H9 (cell line): ENCODE measurements at regions not wholly inside any gene's neighbourhood (a gene's known extent, or its start where the extent isn't known, plus 50 kb on each side); places are given as distances from the start of the nearest gene placed in this dataset.

Experiments
- DNase-seq: peaks from one replicate; pipeline ENCODE4 v3.0.0-alpha.2; 2017
- H2AFZ ChIP-seq: one replicate; pipeline ENCODE4 v1.6.1; 2013; ENCODE audit warnings: mild to moderate bottlenecking, low read length, control low read depth, moderate library complexity
- H2AK5ac ChIP-seq: 2 replicates; pipeline ENCODE4 v1.6.1; 2013; ENCODE audit warnings: low read length, control low read depth, mixed read lengths; ENCODE audit not compliant: insufficient read length
- H2BK120ac ChIP-seq: one replicate; pipeline ENCODE4 v1.6.1; 2013; ENCODE audit warnings: low read depth, mild to moderate bottlenecking, low read length, control low read depth, inconsistent platforms; ENCODE audit not compliant: poor library complexity, severe bottlenecking
- H2BK12ac ChIP-seq: 2 replicates; pipeline ENCODE4 v1.6.1; 2013; ENCODE audit warnings: low read length, control low read depth, mixed read lengths, low read depth; ENCODE audit not compliant: insufficient read length
- H2BK15ac ChIP-seq: 2 replicates; pipeline ENCODE4 v1.6.1; 2013; ENCODE audit warnings: low read depth, low read length, control low read depth
- H2BK20ac ChIP-seq: one replicate; pipeline ENCODE4 v1.6.1; 2013; ENCODE audit warnings: low read depth, mild to moderate bottlenecking, low read length, control low read depth, inconsistent platforms; ENCODE audit not compliant: poor library complexity, severe bottlenecking
- H2BK5ac ChIP-seq: 2 replicates; pipeline ENCODE4 v1.6.1; 2013; ENCODE audit warnings: low read length, control low read depth, mixed read lengths; ENCODE audit not compliant: insufficient read length
- H3K14ac ChIP-seq: 2 replicates; pipeline ENCODE4 v1.6.1; 2013; ENCODE audit warnings: low read length, control low read depth; ENCODE audit not compliant: insufficient read depth
- H3K18ac ChIP-seq: 2 replicates; pipeline ENCODE4 v1.6.1; 2013; ENCODE audit warnings: low read depth, mild to moderate bottlenecking, mixed read lengths, low read length, control low read depth; ENCODE audit not compliant: insufficient read length
- H3K23ac ChIP-seq: 2 replicates; pipeline ENCODE4 v1.6.1; 2013; ENCODE audit warnings: low read length, control low read depth, mixed read lengths, low read depth; ENCODE audit not compliant: insufficient read length
- H3K23me2 ChIP-seq: 2 replicates; pipeline ENCODE4 v1.6.1; 2013; ENCODE audit warnings: low read depth, mild to moderate bottlenecking, mixed read lengths, low read length, control low read depth; ENCODE audit not compliant: insufficient read length, poor library complexity, severe bottlenecking
- H3K27ac ChIP-seq: 2 replicates; pipeline ENCODE4 v1.5.1; 2013; ENCODE audit warnings: low read length, control low read depth, mixed read lengths, low read depth; ENCODE audit not compliant: insufficient read length
- H3K27me3 ChIP-seq: 2 replicates; pipeline ENCODE4 v1.6.1; 2013; ENCODE audit warnings: low read length, control low read depth, inconsistent platforms; ENCODE audit not compliant: insufficient read depth
- H3K4ac ChIP-seq: 2 replicates; pipeline ENCODE4 v1.6.1; 2013; ENCODE audit warnings: low read depth, mild to moderate bottlenecking, control low read depth, inconsistent platforms, low read length, moderate library complexity
- H3K4me1 ChIP-seq: 2 replicates; pipeline ENCODE4 v1.6.1; 2013; ENCODE audit warnings: low read length, control low read depth, inconsistent platforms; ENCODE audit not compliant: insufficient read depth
- H3K4me2 ChIP-seq: 2 replicates; pipeline ENCODE4 v1.6.1; 2013; ENCODE audit warnings: low read length, control low read depth, mixed read lengths; ENCODE audit not compliant: insufficient read length, insufficient read depth
- H3K56ac ChIP-seq: 2 replicates; pipeline ENCODE4 v1.6.1; 2013; ENCODE audit warnings: low read depth, mild to moderate bottlenecking, mixed read lengths, low read length, control low read depth; ENCODE audit not compliant: insufficient read length
- H3K79me1 ChIP-seq: 2 replicates; pipeline ENCODE4 v1.6.1; 2013; ENCODE audit warnings: low read depth, mild to moderate bottlenecking, moderate library complexity, low read length, control low read depth, inconsistent platforms; ENCODE audit not compliant: insufficient read depth, poor library complexity, severe bottlenecking
- H3K79me2 ChIP-seq: 2 replicates; pipeline ENCODE4 v1.6.1; 2013; ENCODE audit warnings: low read length, control low read depth, inconsistent platforms; ENCODE audit not compliant: insufficient read depth
- H3K9ac ChIP-seq: 2 replicates; pipeline ENCODE4 v1.6.1; 2013; ENCODE audit warnings: low read length, control low read depth, mixed read lengths; ENCODE audit not compliant: insufficient read length; ENCODE audit errors: extremely low read depth
- H3K9me3 ChIP-seq: one replicate; pipeline ENCODE4 v1.6.1; 2013; ENCODE audit warnings: low read depth, low read length, inconsistent platforms; ENCODE audit not compliant: control insufficient read depth
- H3T11ph ChIP-seq: one replicate; pipeline ENCODE4 v1.6.1; 2013; ENCODE audit warnings: mild to moderate bottlenecking, low read length, control low read depth, inconsistent platforms
- H4K20me1 ChIP-seq: one replicate; pipeline ENCODE4 v1.6.1; 2013; ENCODE audit not compliant: control insufficient read depth, insufficient read length, insufficient read depth
- H4K5ac ChIP-seq: 2 replicates; pipeline ENCODE4 v1.6.1; 2013; ENCODE audit warnings: low read depth, mild to moderate bottlenecking, mixed read lengths, low read length, control low read depth; ENCODE audit not compliant: insufficient read length
- H4K8ac ChIP-seq: replicated peaks from 2 replicates; pipeline ENCODE4 v1.6.1; 2013; ENCODE audit warnings: low read length, control low read depth, mixed read lengths, low read depth; ENCODE audit not compliant: insufficient read length
- H4K91ac ChIP-seq: 2 replicates; pipeline ENCODE4 v1.6.1; 2013; ENCODE audit warnings: low read depth, mild to moderate bottlenecking, moderate library complexity, mixed read lengths, low read length, control low read depth; ENCODE audit not compliant: insufficient read length
- H3K27ac Mint-ChIP-seq, 3 experiments: 2 replicates in 2 of 3; 3 replicates in 1 of 3; pipeline ENCODE4 v1.8.0; 2020 to 2021; ENCODE audit warnings: mixed read lengths in 3 of 3, mild to moderate bottlenecking in 1 of 3, moderate library complexity in 1 of 3
- H3K27me3 Mint-ChIP-seq: 2 replicates; pipeline ENCODE4 v1.8.0; 2021; ENCODE audit warnings: low read depth, mild to moderate bottlenecking, moderate library complexity, mixed read lengths
- H3K36me3 Mint-ChIP-seq, 3 experiments: 2 replicates in 2 of 3; 3 replicates in 1 of 3; pipeline ENCODE4 v1.8.0; 2020 to 2021; ENCODE audit warnings: low read depth in 3 of 3, mixed read lengths in 3 of 3; ENCODE audit not compliant: insufficient read depth in 1 of 3
- H3K4me1 Mint-ChIP-seq, 2 experiments: 2 replicates each; pipeline ENCODE4 v1.8.0; 2020; ENCODE audit warnings: mixed read lengths in 2 of 2
- H3K4me3 Mint-ChIP-seq, 2 experiments: 2 replicates in 1 of 2; 3 replicates in 1 of 2; pipeline ENCODE4 v1.8.0; 2020 to 2021; ENCODE audit warnings: mild to moderate bottlenecking in 2 of 2, mixed read lengths in 2 of 2, moderate library complexity in 1 of 2
- H3K9me3 Mint-ChIP-seq, 2 experiments: 2 replicates in 1 of 2; 3 replicates in 1 of 2; pipeline ENCODE4 v1.8.0; 2020; ENCODE audit warnings: mild to moderate bottlenecking in 2 of 2, mixed read lengths in 2 of 2, moderate library complexity in 1 of 2
- WGBS: extraction: QIAGEN DNeasy Blood & Tissue Kit; methylation state at CpG from one replicate; pipeline ENCODE4 v1.1.7; 2013; ENCODE audit warnings: missing lambda C conversion rate, low lambda C conversion rate, mixed read lengths; ENCODE audit not compliant: insufficient read length; ENCODE audit errors: extremely low coverage; 5-methylcytosine and 5-hydroxymethylcytosine counted together
- TF ChIP-seq, protein P1 (sequence below): fragments of 200-600 bp; sonication (generic); conservative IDR thresholded peaks from 3 replicates; pipeline ENCODE4 v1.8.0; 2021; ENCODE audit warnings: antibody characterized with exemption, mild to moderate bottlenecking

DNA sequence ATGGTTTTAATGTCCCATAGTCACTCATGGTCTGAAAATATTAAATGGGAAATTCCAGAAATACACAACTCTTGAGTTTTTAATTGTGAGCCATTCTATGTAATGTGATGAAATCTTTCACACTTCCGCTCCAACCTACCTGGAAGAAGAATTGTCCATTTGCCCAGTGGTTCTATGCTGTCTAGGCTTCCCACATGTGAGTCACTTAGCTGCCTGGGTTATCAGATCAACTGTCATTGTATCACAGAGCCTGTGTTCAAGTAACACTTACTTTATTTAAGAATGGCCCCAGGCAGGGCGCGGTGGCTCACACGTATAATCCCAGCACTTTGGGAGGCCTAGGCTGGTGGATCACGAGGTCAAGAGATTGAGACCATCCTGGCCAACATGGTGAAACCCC, 1450.5 kb downstream of the EFNB2 start:
- H3K4me1 ChIP-seq, result no peaks in the 10 kb centered on the region; the same call in 1 of the 2 replicates
- no peak overlapping the region for H2BK120ac ChIP-seq
- no peaks in the 10 kb centered on the region for H3K27me3 ChIP-seq
- no peaks in the 10 kb centered on the region for H4K20me1 ChIP-seq
- H4K8ac ChIP-seq, result no peak overlapping the region
- no peak overlapping the region for H4K5ac ChIP-seq
- H3K9me3 ChIP-seq, result no peaks in the 10 kb centered on the region
- no peak overlapping the region for H3K27ac ChIP-seq
- no peak overlapping the region for H3K23ac ChIP-seq
- no peak overlapping the region for H4K91ac ChIP-seq
- Mint-ChIP-seq H3K27me3 (no peaks in the 10 kb centered on the region), H3K4me3 (no peak overlapping the region), H3K4me1 (peaks cover 5 to 11% of the 10 kb centered on the region in 2 experiments), H3K36me3 (no peaks in the 10 kb centered on the region), H3K9me3 (no peaks in the 10 kb centered on the region), H3K27ac (no peak overlapping the region)
- TF ChIP-seq, protein P1, sequence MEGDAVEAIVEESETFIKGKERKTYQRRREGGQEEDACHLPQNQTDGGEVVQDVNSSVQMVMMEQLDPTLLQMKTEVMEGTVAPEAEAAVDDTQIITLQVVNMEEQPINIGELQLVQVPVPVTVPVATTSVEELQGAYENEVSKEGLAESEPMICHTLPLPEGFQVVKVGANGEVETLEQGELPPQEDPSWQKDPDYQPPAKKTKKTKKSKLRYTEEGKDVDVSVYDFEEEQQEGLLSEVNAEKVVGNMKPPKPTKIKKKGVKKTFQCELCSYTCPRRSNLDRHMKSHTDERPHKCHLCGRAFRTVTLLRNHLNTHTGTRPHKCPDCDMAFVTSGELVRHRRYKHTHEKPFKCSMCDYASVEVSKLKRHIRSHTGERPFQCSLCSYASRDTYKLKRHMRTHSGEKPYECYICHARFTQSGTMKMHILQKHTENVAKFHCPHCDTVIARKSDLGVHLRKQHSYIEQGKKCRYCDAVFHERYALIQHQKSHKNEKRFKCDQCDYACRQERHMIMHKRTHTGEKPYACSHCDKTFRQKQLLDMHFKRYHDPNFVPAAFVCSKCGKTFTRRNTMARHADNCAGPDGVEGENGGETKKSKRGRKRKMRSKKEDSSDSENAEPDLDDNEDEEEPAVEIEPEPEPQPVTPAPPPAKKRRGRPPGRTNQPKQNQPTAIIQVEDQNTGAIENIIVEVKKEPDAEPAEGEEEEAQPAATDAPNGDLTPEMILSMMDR, result no peak
- no peak overlapping the region for H2AFZ ChIP-seq
- H3K56ac ChIP-seq, result no peak overlapping the region
- H3T11ph ChIP-seq, result no peak overlapping the region
- no peak overlapping the region for H3K4ac ChIP-seq
- H3K23me2 ChIP-seq, result no peaks in the 10 kb centered on the region
- no CpG with 5 or more reads among the region's 5 CpGs for WGBS
- no peak overlapping the region for H3K9ac ChIP-seq
- no peak overlapping the region for H2AK5ac ChIP-seq
- H2BK15ac ChIP-seq, result no peak overlapping the region
- no peak overlapping the region for H2BK5ac ChIP-seq
- H3K79me1 ChIP-seq, result no peaks in the 10 kb centered on the region
- H3K14ac ChIP-seq, result no peak overlapping the region
- no peaks in the 10 kb centered on the region for H3K79me2 ChIP-seq
- no peak overlapping the region for H2BK12ac ChIP-seq
- no peak overlapping the region for H3K18ac ChIP-seq
- H3K4me2 ChIP-seq, result no peak overlapping the region
- no peak overlapping the region for H2BK20ac ChIP-seq
- no peak for DNase-seq
